Esophagus muscularis mucosa (tissue), 4 donors: ENCODE measurements at regions not wholly inside any gene's neighbourhood (a gene's known extent, or its start where the extent isn't known, plus 50 kb on each side); places are given as distances from the start of the nearest gene placed in this dataset.

ENCODE experiments used
- DNase-seq: peaks from one replicate; pipeline ENCODE4 v3.0.0-alpha.2; 2017; ENCODE audit errors: extremely low spot score
- H3K27ac ChIP-seq, 4 donors: fragments of 200-600 bp; sonication (generic); replicated peaks in 1 of 4; 1 replicate in 3 of 4; 2 replicates in 1 of 4; pipeline ENCODE4 v1.5.1; 2016 to 2019; ENCODE audit warnings: mild to moderate bottlenecking in 1 of 4
- H3K27me3 ChIP-seq, 4 donors: fragments of 200-600 bp; sonication (generic); one replicate each; pipeline versions ENCODE4 v1.5.1 to v1.6.0; 2016 to 2019
- H3K36me3 ChIP-seq, 4 donors: fragments of 200-600 bp; sonication (generic); one replicate each; pipeline ENCODE4 v1.5.1; 2016 to 2019
- H3K4me1 ChIP-seq, 4 donors: fragments of 200-600 bp; sonication (generic); one replicate each; pipeline ENCODE4 v1.5.1; 2016 to 2019
- H3K4me3 ChIP-seq, 4 donors: fragments of 200-600 bp; sonication (generic); 1 replicate in 2 of 4; 2 replicates in 2 of 4; pipeline ENCODE4 v1.5.1; 2016 to 2019; ENCODE audit warnings: mild to moderate bottlenecking in 4 of 4, moderate library complexity in 1 of 4
- H3K9me3 ChIP-seq, 4 donors: fragments of 200-600 bp; sonication (generic); 1 replicate in 3 of 4; 2 replicates in 1 of 4; pipeline ENCODE4 v1.5.1; 2016 to 2019
- EP300 ChIP-seq: sonication (generic); formaldehyde crosslinking; IDR thresholded peaks from one replicate; pipeline ENCODE4 v1.6.1; 2017; ENCODE audit warnings: antibody characterized with exemption
- POLR2A ChIP-seq: fragments of 450-650 bp; IDR thresholded peaks from one replicate; pipeline ENCODE4 v1.6.1; 2017; ENCODE audit warnings: antibody characterized with exemption, moderate library complexity, mild to moderate bottlenecking, low read depth
- POLR2AphosphoS5 ChIP-seq, 2 donors: sonication (generic); formaldehyde crosslinking; IDR thresholded peaks; one replicate each; pipeline ENCODE4 v1.6.1; 2017; ENCODE audit warnings: antibody characterized with exemption in 2 of 2
- WGBS: methylation state at CpG from one replicate; pipeline ENCODE4 v1.1.5; 2018; 5-methylcytosine and 5-hydroxymethylcytosine counted together
- intact Hi-C: fragments of 100-400 bp; cut with DNase I; formaldehyde crosslinking; loops from one replicate; pipeline ENCODE4 v1.15.1; 2023
- TF ChIP-seq, protein P1 (sequence below), 3 experiments: fragments of 200-600 bp in 2 of 3; fragments of 450-650 bp in 1 of 3; sonication (generic) in 2 of 3; IDR thresholded peaks; one replicate each; pipeline ENCODE4 v1.5.1; 2017 to 2019; ENCODE audit warnings: antibody characterized with exemption in 3 of 3, mild to moderate bottlenecking in 2 of 3, moderate library complexity in 1 of 3

- TF ChIP-seq, protein P1, sequence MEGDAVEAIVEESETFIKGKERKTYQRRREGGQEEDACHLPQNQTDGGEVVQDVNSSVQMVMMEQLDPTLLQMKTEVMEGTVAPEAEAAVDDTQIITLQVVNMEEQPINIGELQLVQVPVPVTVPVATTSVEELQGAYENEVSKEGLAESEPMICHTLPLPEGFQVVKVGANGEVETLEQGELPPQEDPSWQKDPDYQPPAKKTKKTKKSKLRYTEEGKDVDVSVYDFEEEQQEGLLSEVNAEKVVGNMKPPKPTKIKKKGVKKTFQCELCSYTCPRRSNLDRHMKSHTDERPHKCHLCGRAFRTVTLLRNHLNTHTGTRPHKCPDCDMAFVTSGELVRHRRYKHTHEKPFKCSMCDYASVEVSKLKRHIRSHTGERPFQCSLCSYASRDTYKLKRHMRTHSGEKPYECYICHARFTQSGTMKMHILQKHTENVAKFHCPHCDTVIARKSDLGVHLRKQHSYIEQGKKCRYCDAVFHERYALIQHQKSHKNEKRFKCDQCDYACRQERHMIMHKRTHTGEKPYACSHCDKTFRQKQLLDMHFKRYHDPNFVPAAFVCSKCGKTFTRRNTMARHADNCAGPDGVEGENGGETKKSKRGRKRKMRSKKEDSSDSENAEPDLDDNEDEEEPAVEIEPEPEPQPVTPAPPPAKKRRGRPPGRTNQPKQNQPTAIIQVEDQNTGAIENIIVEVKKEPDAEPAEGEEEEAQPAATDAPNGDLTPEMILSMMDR (IDR thresholded peaks at IDR 0.05) = no peak
- TF ChIP-seq EP300 (no peak), POLR2A (no peak), POLR2AphosphoS5 (IDR thresholded peaks at IDR 0.05) (no peak)
- Histone ChIP-seq H3K36me3 (no peaks in the 10 kb centered on the region), H3K9me3 (no peaks in the 10 kb centered on the region), H3K27ac (no peak overlapping the region), H3K27me3 (no peaks in the 10 kb centered on the region), H3K4me1 (no peaks in the 10 kb centered on the region), H3K4me3 (no peak overlapping the region)
- WGBS = 82% methylated on average over 2 of the region's 2 CpGs
- intact Hi-C loops = no loop called here
- no peak for DNase-seq
Measured at GRCh38 chr10:57494486-57494885, 773.2 kb downstream of the IPMK start.

GRCh38 chr10:57482259-57482658, 785.4 kb downstream of the IPMK start:
- DNase-seq = no peak
- whole genome bisulfite sequencing = 53% methylated on average over 1 of the region's 1 CpG
- H3K4me1 ChIP-seq = no peaks in the 10 kb centered on the region
- TF ChIP-seq, protein P1 (IDR thresholded peaks at IDR 0.05) = no peak
- TF ChIP-seq POLR2AphosphoS5 (IDR thresholded peaks at IDR 0.05) (no peak), POLR2A (no peak), EP300 (no peak)
- H3K9me3 ChIP-seq = no peaks in the 10 kb centered on the region
- no peaks in the 10 kb centered on the region for H3K27me3 ChIP-seq
- intact Hi-C loops = no loop called here
- H3K27ac ChIP-seq = no peak overlapping the region
- H3K4me3 ChIP-seq = no peak overlapping the region
- no peaks in the 10 kb centered on the region for H3K36me3 ChIP-seq

GRCh38 chr10:57472823-57473619, 794.7 kb downstream of the IPMK start:
- Histone ChIP-seq H3K27me3 (no peaks in the 10 kb centered on the region), H3K9me3 (no peaks in the 10 kb centered on the region), H3K36me3 (no peaks in the 10 kb centered on the region), H3K27ac (no peak overlapping the region), H3K4me3 (no peak overlapping the region), H3K4me1 (no peaks in the 10 kb centered on the region)
- intact Hi-C loops = no loop called here
- DNase-seq = no peak
- TF ChIP-seq POLR2AphosphoS5 (IDR thresholded peaks at IDR 0.05) (no peak), EP300 (no peak), POLR2A (no peak)
- TF ChIP-seq, protein P1 (IDR thresholded peaks at IDR 0.05) = no peak
- 80% methylated on average over 2 of the region's 2 CpGs for WGBS

GRCh38 chr10:57468894-57469432, 798.7 kb downstream of the IPMK start:
- Histone ChIP-seq H3K4me3 (no peak overlapping the region), H3K36me3 (no peaks in the 10 kb centered on the region), H3K9me3 (no peaks in the 10 kb centered on the region), H3K27ac (no peak overlapping the region), H3K4me1 (no peaks in the 10 kb centered on the region), H3K27me3 (no peaks in the 10 kb centered on the region)
- 77% methylated on average over 4 of the region's 4 CpGs for WGBS
- intact Hi-C loops = no loop called here
- no peak for TF ChIP-seq EP300
- TF ChIP-seq, protein P1 (IDR thresholded peaks at IDR 0.05) = no peak
- no peak for TF ChIP-seq POLR2AphosphoS5 (IDR thresholded peaks at IDR 0.05)
- TF ChIP-seq POLR2A = no peak
- DNase-seq = no peak
